DND-41 (cell line): ENCODE measurements at regions not wholly inside any gene's neighbourhood (a gene's known extent, or its start where the extent isn't known, plus 50 kb on each side); places are given as distances from the start of the nearest gene placed in this dataset.

Experiments
- CTCF ChIP-seq: IDR thresholded peaks from 2 replicates; pipeline ENCODE4 v1.5.1; 2012; ENCODE audit warnings: borderline replicate concordance, low read length, moderate library complexity, mild to moderate bottlenecking; ENCODE audit not compliant: poor library complexity, severe bottlenecking; ENCODE audit errors: extremely low read depth
- EZH2 ChIP-seq: IDR thresholded peaks from 3 replicates; pipeline ENCODE4 v1.6.1; 2012; ENCODE audit warnings: borderline replicate concordance, low read depth, mild to moderate bottlenecking, moderate library complexity, low read length, inconsistent platforms; ENCODE audit not compliant: severe bottlenecking

- TF ChIP-seq CTCF, result no peak
- no peak for TF ChIP-seq EZH2
Measured at GRCh38 chr5:124280079-124280478, 466.4 kb downstream of the ZNF608 start.
